IMR-90 (cell line): ENCODE measurements at regions not wholly inside any gene's neighbourhood (a gene's known extent, or its start where the extent isn't known, plus 50 kb on each side); places are given as distances from the start of the nearest gene placed in this dataset.

Experiments
- CTCF ChIP-seq: conservative IDR thresholded peaks from 2 replicates; pipeline ENCODE4 v1.5.1; 2012; ENCODE audit warnings: mild to moderate bottlenecking, low read depth, low read length, improper control_type of control experiment
- RCOR1 ChIP-seq: IDR thresholded peaks from 2 replicates; pipeline ENCODE4 v1.6.1; 2012; ENCODE audit warnings: mild to moderate bottlenecking, low read length, improper control_type of control experiment; ENCODE audit not compliant: insufficient replicate concordance
- RFX5 ChIP-seq: IDR thresholded peaks from 2 replicates; pipeline ENCODE4 v1.8.0; 2012; ENCODE audit warnings: low read depth, mild to moderate bottlenecking, low read length, moderate library complexity

DNA sequence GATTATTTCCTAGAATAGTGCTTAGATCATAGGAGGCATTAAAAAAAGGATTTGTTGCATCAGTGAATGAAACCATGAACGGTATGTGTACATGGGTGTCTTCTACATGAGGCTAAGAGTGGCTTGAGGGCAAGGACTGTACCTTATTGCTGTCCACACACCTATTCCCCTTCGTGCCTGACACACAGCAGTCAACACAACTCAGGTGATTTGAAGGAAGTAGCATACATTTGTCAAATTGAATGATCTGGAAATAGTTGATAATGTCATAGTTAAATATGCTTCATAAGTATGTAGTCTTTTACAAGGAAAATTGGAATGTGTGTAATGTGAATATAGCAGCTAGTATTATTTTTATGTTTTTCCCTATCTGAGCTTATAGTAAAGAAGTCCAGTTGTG lies 189.0 kb upstream of the DAB1 start:
- TF ChIP-seq CTCF (no peak), RFX5 (no peak), RCOR1 (no peak)
